ENCODE measurements at regions not wholly inside any gene's neighbourhood (a gene's known extent, or its start where the extent isn't known, plus 50 kb on each side); places are given as distances from the start of the nearest gene placed in this dataset.

DNA sequence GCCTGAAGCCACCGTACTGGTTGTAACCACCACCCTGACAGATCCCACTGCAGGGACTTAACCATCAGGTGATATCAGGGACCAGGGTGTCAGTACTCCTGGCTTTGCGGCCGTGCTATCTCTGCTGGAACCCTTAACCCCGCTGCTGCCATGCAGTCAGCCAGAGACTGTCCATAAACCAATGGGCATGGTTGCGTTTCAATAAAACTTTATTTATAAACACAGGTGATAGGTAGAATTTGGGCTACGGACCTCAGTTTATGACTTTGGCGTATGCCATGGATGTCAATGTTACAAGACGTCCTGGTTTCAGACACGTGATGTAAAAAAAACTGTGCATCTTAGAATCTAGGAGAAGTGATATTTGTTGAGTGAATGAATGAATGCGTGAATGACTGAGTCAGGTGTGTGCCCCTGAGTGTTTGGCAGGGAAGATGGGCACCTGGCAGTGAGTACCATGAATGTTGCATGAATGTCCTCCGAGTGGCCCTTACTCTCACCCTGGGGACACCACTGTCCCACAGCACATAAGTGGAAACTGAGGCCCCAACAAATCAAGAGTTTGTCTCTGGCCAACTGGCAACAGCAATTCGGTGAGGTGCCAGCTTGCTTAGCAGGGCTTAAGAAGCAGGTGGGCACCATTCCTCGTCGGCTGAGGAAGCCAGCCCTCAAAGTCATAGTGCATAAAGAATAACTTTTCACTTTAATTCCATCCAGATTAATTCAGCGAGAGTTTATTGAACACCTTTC lies 64.0 kb upstream of the APCDD1L start:
- POLR2A ChIA-PET: no interaction called here

More for the DNA sequence above, 64.0 kb upstream of the APCDD1L start:
- no peak for ATAC-seq (ENCODE audit: low read depth)
- TF ChIP-seq, protein P1, sequence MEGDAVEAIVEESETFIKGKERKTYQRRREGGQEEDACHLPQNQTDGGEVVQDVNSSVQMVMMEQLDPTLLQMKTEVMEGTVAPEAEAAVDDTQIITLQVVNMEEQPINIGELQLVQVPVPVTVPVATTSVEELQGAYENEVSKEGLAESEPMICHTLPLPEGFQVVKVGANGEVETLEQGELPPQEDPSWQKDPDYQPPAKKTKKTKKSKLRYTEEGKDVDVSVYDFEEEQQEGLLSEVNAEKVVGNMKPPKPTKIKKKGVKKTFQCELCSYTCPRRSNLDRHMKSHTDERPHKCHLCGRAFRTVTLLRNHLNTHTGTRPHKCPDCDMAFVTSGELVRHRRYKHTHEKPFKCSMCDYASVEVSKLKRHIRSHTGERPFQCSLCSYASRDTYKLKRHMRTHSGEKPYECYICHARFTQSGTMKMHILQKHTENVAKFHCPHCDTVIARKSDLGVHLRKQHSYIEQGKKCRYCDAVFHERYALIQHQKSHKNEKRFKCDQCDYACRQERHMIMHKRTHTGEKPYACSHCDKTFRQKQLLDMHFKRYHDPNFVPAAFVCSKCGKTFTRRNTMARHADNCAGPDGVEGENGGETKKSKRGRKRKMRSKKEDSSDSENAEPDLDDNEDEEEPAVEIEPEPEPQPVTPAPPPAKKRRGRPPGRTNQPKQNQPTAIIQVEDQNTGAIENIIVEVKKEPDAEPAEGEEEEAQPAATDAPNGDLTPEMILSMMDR (IDR thresholded peaks at IDR 0.05): no peak
- no peak for TF ChIP-seq EZH2 (IDR thresholded peaks at IDR 0.05; ENCODE audit: borderline replicate concordance, insufficient read depth, low read depth, low read length, poor library complexity, severe bottlenecking)
- Histone ChIP-seq H4K20me1 (ENCODE audit: control insufficient read depth, insufficient read depth, low read length, poor library complexity, severe bottlenecking) (no peaks in the 10 kb centered on the region), H2AFZ (ENCODE audit: insufficient read depth, low read depth, low read length, poor library complexity, severe bottlenecking) (no peak overlapping the region), H3K9ac (ENCODE audit: low read length) (no peak overlapping the region), H3K27me3 (replicated peaks in 1 of 4; ENCODE audit: control extremely low read depth in 1 of 4, control insufficient read depth in 3 of 4, insufficient read depth in 4 of 4, low read length in 3 of 4) (peaks cover 0 to 2% (median 0%) of the 10 kb centered on the region in 4 experiments), H3K4me2 (replicated peaks; ENCODE audit: low read depth, low read length, poor library complexity, severe bottlenecking) (no peak overlapping the region), H3K36me3 (replicated peaks in 1 of 2; ENCODE audit: control extremely low read depth in 1 of 2, control insufficient read depth in 1 of 2, extremely low read depth in 1 of 2, insufficient read depth in 2 of 2, low read length in 1 of 2) (no peaks in the 10 kb centered on the region), H3K9me3 (ENCODE audit: control extremely low read depth in 1 of 3, control insufficient read depth in 2 of 3, insufficient read depth in 1 of 3, low read length in 2 of 3) (peaks cover 0 to 45% (median 4%) of the 10 kb centered on the region in 3 donors), H3K79me2 (ENCODE audit: control insufficient read depth, insufficient read depth, low read length) (no peaks in the 10 kb centered on the region), H3K27ac (ENCODE audit: low read length in 2 of 2) (no peak overlapping the region), H3K4me3 (ENCODE audit: control extremely low read depth in 1 of 5, extremely low read depth in 1 of 5, insufficient read depth in 1 of 5, low read depth in 2 of 5, low read length in 4 of 5) (no peak overlapping the region), H3K4me1 (ENCODE audit: control insufficient read depth in 2 of 2, insufficient read depth in 2 of 2, low read length in 2 of 2) (no peaks in the 10 kb centered on the region)
- H3K27me3 Mint-ChIP-seq: peaks cover 32% of the 10 kb centered on the region
- DNase-seq: no peak
- H3K9me3 Mint-ChIP-seq (ENCODE audit: insufficient read depth): no peaks in the 10 kb centered on the region
- intact Hi-C loops (cut with micrococcal nuclease): no loop called here
- H3K4me3 Mint-ChIP-seq: no peak overlapping the region
- no peak overlapping the region for H3K27ac Mint-ChIP-seq
- CTCF ChIA-PET: no interaction called here
- WGBS (ENCODE audit: insufficient coverage): 96% methylated on average over 8 of the region's 15 CpGs
- H3K4me1 Mint-ChIP-seq: no peaks in the 10 kb centered on the region
